SH-SY5Y (cell line): ENCODE measurements at regions not wholly inside any gene's neighbourhood (a gene's known extent, or its start where the extent isn't known, plus 50 kb on each side); places are given as distances from the start of the nearest gene placed in this dataset.

Source experiments
- GATA2 ChIP-seq: IDR thresholded peaks from 2 replicates; pipeline ENCODE4 v1.6.1; 2011; ENCODE audit warnings: mild to moderate bottlenecking, low read depth, low read length
- GATA3 ChIP-seq: IDR thresholded peaks from 2 replicates; pipeline ENCODE4 v1.6.1; 2011; ENCODE audit warnings: low read depth, mild to moderate bottlenecking, low read length, moderate library complexity

DNA sequence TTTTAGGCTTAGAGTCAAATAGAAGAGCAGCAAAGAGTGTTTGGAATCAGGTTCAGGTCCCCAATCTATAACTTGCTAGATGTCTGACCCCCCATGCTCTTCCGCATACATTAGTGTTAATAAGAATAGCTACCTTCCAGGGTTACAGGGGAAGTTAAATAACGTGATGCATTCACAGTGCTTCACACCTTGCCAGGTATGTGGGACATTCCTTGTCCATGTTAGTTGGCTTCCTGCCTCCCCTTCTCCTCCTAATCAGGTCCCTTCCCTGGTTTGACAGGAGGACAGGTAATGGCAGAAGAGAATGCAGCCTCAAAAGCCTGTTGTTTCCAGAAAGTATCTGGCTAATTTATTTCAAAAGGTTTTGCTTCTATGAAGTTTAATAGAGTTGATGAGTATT is 248.7 kb downstream of the MID1IP1 start:
- TF ChIP-seq GATA3 = no peak
- TF ChIP-seq GATA2 = no peak

DNA sequence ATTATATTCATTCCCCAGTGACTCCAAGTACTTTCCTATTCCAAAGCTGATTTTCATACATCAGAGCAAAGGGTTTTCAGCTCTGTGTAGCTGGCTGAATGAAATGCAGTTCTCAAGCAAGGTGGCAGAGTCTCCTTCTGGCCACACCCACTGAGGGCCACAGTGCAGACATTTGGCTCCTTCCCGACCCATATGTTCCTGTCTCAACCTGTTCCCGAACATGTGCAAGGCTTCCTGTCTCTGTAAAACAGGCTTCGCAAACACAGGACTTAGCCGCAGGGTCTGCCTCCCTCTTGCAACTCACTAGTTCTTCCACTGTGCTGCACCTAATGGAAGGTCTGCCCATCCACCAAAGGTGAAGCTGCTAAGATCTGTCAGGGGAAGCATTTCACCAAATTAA is 249.2 kb downstream of the MID1IP1 start:
- TF ChIP-seq GATA2 (no peak), GATA3 (no peak)

DNA sequence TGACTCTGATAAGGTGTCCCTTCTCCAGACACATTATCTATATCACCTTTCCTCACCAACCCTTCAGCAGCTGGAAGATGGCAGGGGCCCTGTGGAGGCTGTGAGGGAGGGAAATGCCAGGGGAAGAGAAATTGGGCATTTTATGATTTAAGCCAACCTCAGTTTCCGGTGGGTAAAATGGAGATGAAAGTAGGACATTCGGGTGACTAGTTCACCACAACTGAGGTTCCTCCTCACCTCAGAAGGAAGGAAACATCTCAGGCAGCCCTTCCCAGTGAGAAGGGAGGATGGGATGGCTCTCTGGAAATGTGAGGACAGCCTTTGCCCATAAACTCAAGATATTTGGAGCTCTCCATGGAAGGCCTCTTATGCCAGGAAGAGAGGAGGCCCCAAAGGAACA is 251.5 kb downstream of the MID1IP1 start:
- TF ChIP-seq GATA2 = no peak
- no peak for TF ChIP-seq GATA3

DNA sequence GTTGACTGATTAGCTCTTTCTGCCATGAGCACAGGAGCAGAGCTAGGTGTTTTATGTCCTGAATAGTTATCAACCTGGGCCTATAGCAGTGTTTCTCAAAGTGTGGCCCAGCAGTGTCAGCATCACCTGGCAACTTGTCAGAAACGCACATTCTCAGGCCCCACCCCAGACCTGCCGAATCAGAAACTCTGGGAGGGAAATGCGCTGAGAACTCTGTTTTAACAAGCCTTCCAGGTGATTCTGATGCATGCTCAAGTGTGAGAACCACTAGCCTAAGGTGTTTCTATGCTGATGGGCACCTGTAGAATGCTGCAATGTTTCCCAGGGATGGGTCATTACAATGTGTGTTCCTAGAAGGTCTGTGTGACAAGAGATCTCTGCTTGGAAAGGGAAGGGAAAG is 257.5 kb downstream of the MID1IP1 start:
- TF ChIP-seq GATA2 (no peak), GATA3 (no peak)

DNA sequence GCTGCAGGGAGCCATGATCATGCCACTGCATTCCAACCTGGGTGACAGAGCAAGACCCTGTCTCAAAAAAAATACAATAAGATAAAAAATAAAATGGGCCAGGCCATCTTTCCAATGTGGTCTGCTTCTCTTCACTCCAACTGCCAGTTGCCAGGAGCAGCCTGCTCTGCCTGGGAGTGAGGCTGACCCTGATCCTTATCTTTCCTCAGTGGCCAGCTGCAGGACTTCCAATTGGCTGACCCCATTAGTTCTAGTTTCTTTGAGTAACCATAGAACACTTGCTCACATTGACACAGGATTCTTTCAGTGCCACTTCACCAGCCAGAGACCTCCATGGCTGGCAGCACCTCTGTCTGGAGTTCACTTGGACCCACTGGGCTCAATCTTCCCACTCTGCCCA is 258.6 kb downstream of the MID1IP1 start:
- TF ChIP-seq GATA3 = no peak
- no peak; the same call in 1 of the 2 replicates for TF ChIP-seq GATA2

DNA sequence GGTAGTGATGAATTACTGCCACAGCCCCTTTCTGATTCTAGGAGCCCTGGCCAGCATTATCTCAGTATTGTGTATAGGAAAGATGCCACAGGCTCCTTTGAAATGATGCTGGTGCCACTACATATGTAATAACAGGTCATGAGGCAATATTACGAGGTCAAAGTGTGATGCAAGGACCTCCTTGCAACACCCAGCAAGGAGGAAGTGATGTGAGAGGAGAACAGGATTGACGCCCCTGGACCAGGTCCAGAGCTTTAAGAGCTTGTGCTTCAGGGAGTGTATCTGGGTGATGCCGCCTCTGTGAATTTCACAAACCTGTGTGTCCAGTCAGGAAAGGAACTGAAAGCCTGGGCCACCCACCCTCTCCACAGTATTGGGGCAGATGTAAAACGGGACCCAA is 261.8 kb downstream of the MID1IP1 start:
- TF ChIP-seq GATA3 (no peak), GATA2 (no peak)

DNA sequence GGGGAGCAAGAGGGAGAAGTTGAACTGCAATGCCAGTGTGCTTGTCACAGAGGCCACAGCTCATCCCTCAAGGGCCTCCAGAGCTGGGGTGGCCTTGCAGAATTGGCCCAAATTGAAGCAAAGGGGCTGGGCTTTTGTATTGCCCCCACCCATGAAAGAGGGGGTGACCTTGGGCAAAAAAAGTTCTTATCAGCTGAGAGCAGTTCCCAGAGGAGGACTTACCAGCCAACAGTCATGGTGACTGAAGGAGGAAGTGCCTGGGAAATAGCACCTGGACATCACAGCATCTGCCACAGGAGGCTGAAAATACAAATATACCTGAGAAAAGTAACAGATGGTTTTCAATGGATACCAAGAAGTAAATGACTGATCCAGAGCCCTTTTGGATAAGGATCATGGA is 262.4 kb downstream of the MID1IP1 start:
- no peak for TF ChIP-seq GATA3
- TF ChIP-seq GATA2 = no peak

DNA sequence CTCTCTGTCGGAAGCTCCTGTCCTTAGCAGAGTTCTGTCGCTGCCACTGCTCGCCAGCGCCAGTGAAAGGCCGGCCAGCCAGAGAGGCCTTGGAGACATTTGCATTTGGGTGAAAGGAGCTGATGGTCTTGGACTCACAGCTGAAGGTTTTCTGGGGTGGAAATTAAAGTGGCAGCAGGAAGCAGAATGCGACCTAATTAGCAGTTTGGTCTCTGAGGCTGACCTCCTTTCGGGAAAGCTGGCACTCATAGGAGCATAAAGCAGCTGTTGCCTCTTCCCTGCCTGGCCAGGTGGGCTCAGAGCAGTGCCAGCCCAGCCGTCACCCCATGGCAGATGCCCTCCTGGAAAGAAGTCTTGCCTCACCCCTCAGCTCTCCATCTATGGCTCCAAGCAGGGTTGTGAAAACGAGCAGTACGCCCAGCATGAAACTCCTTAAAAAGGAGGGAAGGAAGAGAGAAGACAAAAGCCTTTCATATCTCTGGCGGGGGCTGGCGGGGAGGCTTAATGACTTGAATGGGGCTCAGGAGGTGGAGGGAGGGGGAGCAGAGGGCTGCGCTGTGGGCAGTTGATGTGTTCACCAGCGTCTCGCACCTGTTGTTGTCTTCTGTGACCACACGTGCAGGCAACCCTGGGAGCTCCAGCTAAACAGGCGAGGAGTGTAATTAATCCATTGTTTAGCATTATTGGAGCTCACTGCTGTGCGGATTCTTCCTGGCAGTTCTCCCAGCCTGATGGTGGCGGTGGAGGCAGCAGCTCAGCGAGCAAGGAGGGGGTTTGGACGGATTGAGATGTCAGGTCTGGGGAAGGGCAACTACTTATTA is 264.0 kb downstream of the MID1IP1 start:
- TF ChIP-seq GATA3 (no peak), GATA2 (no peak)

DNA sequence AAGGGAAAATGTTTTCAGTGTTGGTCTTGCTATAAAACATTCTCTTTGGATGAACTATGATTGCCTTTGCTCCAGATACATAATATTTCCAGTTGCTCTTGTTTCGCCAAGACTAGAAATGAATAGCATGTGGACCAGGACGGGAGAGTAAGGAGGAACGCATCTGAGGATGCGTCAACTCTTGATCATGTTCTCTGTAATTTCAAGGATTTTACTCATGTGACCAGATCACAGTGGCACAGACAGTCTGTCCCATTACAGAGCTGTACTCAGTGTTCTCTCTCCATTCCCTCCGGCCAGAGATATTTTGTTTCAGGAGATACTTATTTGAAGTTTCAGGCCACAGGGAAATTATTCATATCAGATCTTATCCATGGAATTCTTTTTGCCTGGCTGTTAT is 266.6 kb downstream of the MID1IP1 start:
- TF ChIP-seq GATA2 (no peak), GATA3 (no peak)

DNA sequence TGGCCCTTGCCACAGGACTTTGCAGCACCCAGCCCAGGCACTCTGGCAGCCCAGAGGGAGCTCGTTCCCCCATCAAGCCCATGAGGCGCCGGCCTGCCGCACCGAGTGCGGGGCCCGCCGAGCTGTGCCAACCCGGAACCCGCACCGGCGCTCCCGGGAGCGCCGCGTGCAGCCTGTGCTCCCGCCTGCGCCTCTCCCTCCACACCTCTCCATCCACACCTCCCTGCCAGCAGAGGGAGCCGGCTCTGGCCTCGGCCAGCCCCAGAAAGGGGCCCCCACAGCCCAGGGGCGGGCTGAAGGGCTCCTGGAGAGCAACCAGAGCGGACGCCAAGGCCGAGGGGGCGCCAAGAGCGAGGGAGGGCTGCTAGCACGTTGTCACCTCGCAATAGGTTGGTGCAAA is 268.8 kb downstream of the MID1IP1 start:
- TF ChIP-seq GATA2 = no peak
- no peak for TF ChIP-seq GATA3

DNA sequence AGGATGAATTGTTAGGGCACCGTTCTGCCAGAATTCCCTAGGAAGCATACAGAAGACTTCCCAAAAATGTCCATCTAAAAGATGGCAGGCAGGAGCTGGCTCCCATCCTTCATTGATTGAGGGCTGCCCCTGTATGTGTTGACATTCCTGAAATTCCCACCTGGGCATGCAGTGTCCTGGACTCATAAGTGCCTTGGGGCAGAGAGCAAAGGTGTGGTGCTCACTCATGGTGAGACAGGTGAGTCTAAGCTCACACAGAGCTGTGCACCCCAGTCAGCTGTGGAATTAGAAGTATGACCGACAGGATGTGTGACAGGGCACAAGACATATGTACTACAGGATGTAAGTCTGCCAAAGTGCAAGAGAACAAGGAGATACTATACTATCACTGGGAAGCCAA is 271.9 kb downstream of the MID1IP1 start:
- no peak for TF ChIP-seq GATA2
- no peak for TF ChIP-seq GATA3

DNA sequence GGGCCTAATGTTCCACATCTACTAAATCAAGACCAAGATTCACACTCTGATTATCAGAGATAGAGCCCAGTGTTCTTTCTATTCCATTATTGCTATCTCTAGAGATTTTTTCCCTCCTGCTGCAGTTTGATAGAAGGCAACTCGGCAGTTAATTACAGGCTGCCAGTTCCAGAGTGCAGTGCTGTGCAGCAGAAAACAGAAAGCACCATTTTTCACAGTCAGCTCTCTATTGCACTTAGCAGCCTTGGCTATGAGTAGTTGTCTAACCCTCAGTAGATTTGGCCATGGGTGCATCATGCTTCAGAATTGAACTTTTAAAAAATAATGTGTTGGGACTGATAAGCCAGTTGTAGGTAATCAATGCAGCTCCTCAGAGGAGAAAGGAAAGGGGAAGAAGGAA is 295.3 kb downstream of the MID1IP1 start:
- TF ChIP-seq GATA2 = peak; percentile 39; the same call in 1 of the 2 replicates
- TF ChIP-seq GATA3 = no peak

DNA sequence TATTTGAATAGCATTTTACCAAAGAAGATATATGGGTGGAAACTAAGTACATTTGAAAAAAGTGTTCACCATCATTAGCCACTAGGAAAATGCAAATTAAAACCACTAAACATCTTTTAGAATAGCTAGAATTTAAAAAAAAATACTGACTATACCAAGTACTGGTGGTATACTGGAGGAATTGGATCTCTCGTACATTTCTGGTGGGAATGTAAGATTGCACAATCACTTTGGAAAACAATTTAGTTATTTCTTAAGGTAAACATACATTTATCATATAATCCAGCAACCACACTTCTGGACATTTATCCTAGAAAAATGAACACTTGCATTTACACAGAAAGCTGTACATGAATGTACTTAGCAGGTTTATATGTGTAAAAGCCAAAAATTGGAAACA is 303.5 kb downstream of the MID1IP1 start:
- TF ChIP-seq GATA2 (no peak), GATA3 (no peak)

DNA sequence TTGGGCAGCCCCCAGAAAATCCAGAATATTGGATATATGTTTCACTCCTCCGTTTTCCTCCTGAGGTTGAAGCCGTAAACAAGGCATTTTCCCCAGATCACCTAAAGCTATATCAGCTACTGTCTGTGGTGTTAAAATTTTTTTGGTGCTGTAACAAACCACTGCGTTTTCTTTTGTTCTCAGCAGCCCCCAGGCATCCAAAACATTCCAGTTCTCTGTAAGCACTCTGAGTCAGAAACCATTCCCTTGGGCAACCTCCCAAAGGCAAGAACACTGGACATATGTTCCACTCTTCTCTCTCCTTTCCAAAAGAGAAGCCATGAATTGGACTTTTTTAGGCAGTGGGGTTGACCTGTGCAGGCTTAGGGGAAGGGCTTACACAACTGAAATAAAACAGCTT is 310.9 kb downstream of the MID1IP1 start:
- TF ChIP-seq GATA2 (no peak), GATA3 (no peak)

DNA sequence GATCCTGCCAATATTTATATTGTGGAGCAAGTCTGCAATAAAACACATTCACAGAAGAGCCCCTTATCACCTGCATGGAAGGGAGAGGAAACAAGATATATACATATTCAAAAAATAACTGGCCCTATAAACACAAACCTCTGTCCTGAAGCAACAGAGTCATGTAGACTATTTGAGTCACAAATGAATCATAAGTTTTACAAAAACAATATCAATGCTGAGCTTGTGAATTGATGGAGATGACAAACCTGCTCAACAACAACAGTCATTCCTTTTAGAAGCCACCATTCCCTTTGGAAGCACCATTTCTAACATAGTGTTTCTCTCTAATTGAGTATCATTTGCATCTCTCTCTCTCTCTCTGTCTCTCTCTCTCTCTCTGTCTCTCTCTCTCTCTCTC is 313.9 kb downstream of the MID1IP1 start:
- no peak for TF ChIP-seq GATA3
- no peak for TF ChIP-seq GATA2

DNA sequence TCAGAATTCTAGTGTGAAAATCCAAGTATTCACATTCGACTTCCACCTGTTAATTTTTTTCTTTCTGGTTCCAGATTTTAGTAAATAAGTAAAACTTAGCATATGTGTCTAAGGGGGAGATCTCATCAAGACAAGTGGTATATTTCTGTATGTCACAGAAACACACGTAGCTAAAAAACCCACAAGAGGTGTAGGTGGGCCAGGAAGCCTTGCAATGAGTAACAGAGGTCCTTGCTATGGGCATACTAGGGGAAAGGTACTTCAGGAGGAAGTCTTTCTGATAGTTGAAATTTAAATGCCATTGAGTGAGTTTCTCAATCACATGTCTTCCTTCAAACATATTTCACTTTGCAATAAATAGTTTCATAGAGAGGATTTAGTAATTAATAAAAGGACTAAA is 315.8 kb downstream of the MID1IP1 start:
- TF ChIP-seq GATA2 (no peak), GATA3 (no peak)

DNA sequence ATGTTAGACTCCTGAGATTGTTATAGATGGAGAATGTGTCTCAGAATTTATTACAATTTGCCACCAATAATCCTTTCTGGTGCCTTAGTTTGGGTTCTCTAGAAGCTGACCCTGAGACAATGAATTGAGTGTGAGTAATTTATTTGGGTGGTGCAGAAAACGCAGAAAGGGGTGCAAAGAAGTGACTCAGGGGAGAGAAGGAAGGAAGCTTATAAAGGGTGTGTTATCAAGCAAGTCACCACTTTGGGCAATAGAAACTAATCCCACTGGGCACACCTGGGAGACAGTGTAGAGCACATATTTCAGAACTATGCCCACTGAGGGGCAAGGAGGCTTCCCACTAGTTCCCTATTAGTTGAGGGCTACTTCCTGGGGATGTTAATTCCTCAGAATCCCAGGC is 320.6 kb downstream of the MID1IP1 start:
- no peak for TF ChIP-seq GATA2
- TF ChIP-seq GATA3 = no peak
